Limb (tissue), 2 donors: ENCODE measurements at regions not wholly inside any gene's neighbourhood (a gene's known extent, or its start where the extent isn't known, plus 50 kb on each side); places are given as distances from the start of the nearest gene placed in this dataset.
A peak's percentile ranks its signal among the peaks of the same experiment; 100 is the strongest.
"Not testable (repeated sequence)": the region's sequence is repeated elsewhere in the genome, so short reads cannot be mapped to it uniquely, and the experiment has no call there.

ENCODE experiments used
- DNase-seq, 2 donors: peaks; one replicate each; pipeline ENCODE4 v3.0.0-alpha.2; 2016; ENCODE audit errors: extremely low spot score in 2 of 2

GRCh38 chr5:160479220-160479619 lies 57.6 kb downstream of the PTTG1 start:
- DNase-seq: no peak

DNA sequence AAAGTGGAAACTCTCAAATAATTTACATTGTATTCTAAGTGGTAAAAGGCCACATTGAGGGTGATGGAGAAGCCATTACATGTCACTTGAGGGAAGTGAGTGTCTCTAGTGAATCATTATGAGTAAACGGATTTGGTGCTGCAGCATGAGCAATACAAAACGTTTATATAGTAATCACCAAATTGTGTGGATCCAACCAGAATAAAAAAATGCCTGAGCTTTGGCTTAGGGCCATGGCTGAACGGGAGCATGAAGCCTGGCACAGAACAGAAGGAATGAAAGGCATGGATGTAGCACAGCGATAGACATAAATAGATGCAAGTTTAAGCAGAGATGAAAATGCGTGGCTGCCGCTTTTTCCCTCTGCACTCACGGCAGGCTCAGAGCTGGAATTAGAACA lies 58.3 kb downstream of the PTTG1 start:
- no peak for DNase-seq

- no peak for DNase-seq
These were observed 59.0 kb downstream of the PTTG1 start for GRCh38 chr5:160480652-160481051.

DNA sequence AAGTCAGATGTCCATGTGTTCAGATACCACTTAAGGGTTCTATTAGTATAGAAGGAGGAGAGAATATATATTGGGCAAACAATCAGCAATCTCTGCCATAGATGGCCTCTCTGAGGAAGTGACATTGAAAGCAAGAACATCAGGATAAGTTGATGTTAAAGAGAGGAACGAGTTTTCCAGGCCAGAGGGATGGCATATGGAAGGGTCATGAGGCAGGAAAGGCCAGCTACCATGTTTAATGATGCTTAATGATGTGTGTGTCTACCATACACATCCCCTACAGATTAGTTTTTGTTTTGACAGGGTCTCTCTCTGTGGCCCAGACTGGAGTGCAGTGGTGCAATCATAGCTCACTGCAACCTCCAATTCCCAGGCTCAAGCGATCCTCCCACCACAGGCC lies 63.0 kb downstream of the PTTG1 start:
- no peak for DNase-seq

DNA sequence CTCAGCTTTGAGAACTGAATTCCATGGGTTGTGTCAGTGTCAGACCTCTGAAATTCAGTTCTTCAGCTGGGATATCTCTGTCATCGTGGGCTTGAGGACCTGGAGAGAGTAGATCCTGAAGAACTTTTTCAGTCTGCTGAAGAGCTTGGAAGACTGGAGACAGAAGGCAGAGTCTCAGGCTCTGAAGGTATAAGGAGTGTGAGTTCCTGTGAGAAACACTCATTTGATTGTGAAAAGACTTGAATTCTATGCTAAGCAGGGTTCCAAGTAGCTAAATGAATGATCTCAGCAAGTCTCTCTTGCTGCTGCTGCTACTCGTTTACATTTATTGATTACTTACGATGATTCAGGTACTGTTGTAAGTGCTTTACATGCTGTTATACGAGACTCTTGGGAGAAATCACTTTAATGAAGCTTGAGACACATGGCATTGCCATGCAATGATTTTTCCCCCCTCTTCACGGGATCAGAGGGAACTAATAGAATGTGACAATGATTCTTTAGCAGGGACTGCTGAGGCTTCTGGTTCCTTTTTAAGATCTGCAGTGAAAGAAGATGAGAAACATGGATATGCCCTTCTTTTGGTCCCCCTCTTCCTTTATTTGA lies 63.8 kb downstream of the PTTG1 start:
- DNase-seq: no peak

DNA sequence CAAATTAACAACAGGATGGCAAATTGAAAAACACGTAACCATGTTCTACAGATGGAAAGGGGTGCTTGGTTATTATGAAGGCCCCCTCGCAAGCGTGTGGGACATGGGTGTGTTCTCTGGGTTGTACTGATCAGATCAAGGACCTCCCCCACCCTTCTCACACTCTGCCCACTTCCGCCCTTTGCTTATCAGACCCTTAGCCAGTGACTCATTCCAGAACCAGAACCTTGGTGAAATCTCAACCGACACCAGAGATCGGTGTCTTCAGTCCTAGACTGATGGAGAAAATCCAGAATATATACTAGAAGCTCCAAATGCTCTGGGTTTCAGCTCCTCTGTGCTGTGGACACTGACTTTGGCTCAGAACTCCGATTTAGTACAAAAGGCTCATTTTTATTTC lies 64.9 kb downstream of the PTTG1 start:
- no peak for DNase-seq

DNA sequence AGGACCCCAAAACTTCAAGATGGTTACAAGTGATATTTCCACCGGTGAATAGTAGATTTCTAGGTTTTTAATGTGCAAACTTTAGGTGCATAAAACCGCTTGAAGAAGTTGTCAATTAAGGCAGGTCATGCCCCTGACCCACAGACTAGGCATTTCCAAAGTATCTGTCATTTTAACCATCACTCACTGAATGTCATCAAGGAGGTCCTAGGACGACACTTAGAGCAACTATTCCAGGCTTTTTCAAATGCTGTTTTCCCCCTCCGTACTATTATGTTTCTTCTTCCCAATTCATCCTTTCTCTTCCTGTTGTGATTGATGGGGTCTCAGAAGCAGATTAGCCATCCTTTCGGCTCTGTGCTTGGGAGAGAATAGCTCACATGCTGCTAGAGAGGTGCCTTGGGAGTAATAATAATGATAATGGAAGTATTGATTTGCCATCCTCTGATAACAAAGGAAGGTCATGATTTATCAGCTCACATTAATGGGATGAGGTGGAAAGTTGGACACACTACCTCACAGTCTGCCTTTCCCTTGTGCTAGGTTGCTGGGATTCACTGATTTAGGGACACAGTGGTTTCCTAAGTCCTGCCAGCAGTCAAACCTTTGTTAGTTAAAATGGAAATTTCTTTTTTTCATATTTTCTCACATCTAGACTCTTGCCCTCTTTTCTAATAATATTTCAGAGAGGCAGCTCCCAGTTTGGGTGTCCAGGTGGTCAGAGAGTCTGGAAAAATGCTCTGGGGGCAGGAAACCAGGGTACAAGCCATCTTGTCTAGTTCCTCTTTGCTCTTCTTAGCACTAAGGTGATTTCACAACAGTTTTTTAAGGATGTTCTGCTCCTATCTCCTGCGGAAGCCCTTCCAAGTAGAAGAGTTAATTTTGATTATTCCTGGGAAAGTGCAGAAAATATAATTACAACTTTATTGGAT lies 67.0 kb downstream of the PTTG1 start:
- DNase-seq: no peak

DNA sequence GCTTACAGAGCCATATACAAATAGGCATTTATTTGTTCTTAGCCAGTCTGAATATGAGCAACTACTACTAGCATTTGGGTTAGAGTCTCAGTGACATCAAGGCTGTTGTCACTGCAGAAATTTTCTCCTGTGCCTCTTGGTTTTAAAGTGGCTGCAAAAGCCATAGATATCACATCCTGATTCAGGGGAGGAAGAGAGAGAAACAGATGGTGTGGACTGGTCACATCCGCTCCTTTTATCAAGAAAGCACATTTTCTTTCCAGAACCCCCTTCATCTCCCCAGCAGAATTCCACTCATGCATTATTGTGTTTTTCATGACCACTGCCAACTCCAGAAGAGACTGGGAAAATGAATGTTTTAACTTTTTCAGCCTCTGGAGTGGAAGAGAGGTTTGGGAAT lies 69.8 kb downstream of the PTTG1 start:
- no peak for DNase-seq

- no peak for DNase-seq
These were observed 70.9 kb downstream of the PTTG1 start for GRCh38 chr5:160492565-160492964.

DNA sequence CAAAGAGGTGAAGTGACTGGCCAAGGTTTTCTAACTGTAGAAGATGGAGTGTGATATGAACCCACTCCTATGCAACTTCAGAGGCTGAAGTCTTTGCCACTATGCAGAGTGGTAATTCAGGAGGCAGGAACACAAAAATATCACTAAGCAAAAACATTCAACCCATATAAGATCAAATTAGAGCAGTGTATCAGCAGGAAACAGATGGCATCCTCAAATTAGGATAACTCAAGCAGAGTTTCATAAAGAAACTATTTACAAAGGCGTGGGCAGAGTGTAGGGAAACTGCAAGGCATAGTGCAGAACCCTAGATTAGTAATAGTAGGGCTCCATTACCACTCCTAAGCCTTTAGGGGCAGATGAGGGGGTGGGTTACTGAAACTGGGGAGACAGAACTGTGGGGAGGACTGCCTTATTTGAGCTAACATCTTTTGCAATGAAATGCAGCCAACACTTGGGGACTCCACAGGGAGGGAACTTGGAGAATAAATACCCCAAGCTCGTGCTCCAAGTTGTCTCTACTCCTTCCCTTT lies 72.2 kb downstream of the PTTG1 start:
- DNase-seq: no peak

DNA sequence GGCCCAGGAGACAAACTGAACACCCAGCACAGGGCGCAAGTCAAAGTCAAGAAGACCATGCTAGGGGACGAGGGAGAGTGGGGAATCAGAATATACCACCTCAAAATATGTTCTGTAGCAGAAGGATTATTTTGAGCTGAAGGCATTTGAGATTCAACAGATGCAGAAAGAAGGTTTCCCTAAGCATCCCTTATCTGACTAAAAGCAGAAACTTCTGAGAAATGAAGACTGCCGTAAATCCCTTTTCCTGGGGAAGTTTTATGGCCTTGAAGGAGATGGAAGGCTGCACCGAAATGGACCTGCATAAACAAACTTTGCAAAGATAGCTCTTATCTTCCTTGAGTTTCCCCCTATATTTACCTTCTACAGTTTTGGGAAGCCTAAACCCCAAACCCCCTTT lies 72.8 kb downstream of the PTTG1 start:
- DNase-seq: no peak

DNA sequence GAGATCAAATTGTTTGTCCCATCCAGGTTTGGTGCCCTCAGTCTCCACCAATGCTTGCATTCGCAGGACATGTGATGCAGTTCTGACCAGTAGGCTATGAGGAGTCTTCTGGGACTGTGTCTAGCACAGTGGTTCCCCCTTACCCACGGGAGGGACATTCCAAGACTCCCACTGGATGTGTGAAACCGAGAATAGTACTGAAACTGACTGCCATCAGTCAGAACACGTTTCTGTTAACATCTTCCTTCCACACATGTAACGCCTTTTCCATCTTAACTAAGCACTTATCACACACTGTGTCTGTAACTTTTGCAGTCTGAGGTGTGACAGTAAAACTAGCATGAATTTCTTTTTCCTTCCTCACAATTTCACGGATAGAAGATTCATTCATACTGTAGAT lies 74.7 kb downstream of the PTTG1 start:
- DNase-seq: no peak

- DNase-seq: no peak
These were observed 75.1 kb downstream of the PTTG1 start for GRCh38 chr5:160496784-160497183.

- DNase-seq: no peak
These were observed 76.2 kb downstream of the PTTG1 start for GRCh38 chr5:160497878-160498277.

GRCh38 chr5:160498441-160499043 lies 76.9 kb downstream of the PTTG1 start:
- not testable (repeated sequence) for DNase-seq

DNA sequence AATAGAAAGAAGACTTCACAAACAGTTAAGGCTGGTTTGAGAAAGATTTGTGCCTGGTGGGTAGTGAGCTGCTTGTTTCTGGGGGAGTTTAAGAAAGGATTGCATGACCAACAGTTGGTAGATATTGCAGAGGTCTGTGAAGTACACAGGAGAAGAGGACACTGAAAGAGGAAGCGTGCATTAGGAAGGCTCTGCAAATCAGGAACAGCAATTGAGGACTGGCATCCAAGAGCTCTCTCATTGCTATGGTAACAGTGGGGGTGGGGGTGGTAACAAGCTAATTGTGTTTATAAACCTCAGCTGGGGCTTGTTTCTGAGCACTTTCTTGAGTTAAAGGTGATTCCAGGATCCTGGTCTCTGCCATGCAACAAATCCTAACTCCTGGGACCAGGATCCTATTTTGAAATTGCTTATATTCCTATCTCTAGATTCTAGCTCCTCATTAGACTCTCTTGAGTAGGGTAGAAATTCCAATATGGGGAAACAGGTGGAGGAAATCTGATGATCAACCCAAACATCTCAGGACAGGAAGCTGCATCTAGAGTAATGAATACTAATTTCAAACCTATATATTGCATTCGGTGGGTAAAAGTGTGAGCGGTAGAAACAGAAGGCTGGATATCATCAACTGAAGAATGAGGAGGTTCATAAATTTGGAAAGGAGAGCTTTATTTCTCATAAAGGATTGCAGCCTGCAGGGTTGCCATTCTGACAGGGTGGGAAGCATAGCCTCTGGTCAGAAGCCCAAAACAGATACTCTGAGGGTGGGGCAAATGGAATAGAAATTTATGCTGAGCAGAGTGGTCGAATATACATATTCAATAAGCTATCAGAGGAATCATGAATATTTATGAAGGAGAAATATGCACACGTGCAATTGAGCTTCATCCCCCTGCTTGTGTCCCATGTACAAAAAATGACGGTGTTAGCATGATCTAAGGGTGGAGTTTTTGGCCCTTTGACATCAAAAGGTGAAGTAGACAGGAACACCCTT lies 79.4 kb downstream of the PTTG1 start:
- DNase-seq: no peak

DNA sequence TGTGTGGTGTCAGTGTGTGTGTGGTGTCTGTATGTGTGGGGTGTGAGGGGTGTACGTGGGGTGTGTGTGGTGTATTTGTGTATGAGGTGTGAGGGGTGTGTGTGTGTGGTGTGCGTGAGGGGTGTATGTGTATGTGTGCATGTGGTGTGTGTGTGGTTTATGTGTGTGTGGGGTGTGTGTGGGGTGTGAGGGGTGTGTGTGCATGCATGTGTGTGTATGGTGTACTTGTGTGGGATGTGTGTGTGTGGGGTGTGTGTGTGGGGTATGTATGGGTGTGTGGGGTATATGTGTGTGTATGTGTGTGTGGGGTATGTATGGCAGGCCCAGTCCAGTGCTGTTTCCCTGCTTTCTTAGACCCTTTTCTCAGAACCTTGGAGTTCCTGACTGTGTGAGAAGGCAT lies 83.3 kb downstream of the PTTG1 start:
- DNase-seq: no peak

DNA sequence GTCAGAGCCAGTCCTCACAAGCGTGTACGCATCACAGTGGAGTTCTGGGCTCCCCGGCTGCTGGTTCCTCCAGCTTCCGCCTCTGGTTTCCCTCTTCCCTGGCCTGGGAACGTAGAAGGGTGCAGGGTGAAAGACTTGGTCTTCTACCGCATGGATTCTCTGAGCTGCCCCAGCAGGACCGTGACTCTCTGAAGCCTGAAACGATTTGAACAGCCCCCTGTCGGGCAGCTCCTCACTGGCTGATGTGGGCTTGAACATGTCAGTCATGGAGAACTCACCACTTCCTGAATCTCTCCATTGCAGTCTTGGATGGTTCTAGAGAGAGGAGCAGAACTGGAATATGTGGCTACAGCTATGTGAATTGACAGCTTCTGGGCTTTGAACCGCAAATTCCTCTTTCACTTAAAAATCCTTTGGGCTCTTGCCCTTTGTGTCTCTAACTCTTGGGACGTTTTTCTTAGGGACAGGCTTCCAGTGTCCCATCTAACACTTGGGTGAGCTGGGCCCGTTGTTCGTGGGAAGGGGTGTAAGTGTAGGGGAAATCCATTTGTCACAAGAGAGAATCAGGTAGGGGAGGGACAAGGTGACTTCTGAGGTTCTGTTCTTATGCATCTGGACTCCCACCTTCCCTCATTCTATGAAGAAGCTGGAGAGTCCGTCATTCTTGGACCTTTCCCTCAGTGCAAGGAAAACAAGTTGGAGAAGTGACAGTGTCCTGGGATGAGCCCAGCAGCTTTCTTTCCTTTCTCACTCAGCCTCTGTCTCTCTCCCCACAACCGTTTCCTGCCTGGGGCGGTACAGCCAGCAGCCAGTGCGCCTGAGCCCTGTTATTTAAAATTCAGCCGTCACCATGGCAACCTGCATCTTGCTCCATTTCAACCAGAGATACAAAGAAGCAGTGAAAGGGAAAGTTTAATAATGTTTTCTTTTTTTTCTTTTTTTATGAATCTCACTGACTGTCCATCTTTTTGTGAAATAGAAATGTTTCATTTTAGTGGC lies 84.7 kb downstream of the PTTG1 start:
- peak; percentile 51 to 67 for DNase-seq

DNA sequence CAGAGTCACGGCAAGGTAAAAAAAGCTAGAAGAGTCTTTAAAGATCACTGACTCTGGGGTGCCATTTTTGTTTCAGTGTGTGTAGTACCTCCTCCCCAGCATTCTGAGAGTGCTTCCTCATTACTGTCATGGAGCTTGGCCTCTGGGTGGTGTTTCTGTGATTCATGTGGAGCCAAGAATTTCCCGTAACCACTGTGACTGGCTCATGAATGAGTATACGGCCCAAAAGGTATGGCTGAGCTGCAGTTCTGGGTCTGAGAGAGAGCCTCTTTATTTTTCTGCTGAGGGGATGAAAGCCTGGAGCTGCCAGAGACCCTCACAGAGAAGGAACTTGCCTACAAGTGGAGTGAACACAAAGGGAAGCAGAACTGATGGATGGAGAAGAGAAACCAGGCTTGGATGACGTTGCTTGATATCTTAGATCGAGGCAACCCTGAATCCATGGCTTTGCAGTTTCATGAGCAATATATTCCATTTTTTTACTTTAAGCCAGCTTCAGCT lies 85.6 kb downstream of the PTTG1 start:
- no peak for DNase-seq
